GM12864 (cell line): ENCODE measurements at regions not wholly inside any gene's neighbourhood (a gene's known extent, or its start where the extent isn't known, plus 50 kb on each side); places are given as distances from the start of the nearest gene placed in this dataset.

Source experiments
- DNase-seq: peaks from one replicate; pipeline ENCODE4 v3.0.0-alpha.2; 2011; ENCODE audit warnings: low read depth
- H3K4me3 ChIP-seq: 2 replicates; pipeline ENCODE4 v1.5.1; 2011; ENCODE audit warnings: mild to moderate bottlenecking, low read depth, low read length, control low read depth
- TF ChIP-seq, protein P1 (sequence below): IDR thresholded peaks from 2 replicates; pipeline ENCODE4 v1.5.1; 2011; ENCODE audit warnings: low read depth, mild to moderate bottlenecking, moderate library complexity, low read length, control low read depth, inconsistent platforms; ENCODE audit errors: missing control alignments

DNA sequence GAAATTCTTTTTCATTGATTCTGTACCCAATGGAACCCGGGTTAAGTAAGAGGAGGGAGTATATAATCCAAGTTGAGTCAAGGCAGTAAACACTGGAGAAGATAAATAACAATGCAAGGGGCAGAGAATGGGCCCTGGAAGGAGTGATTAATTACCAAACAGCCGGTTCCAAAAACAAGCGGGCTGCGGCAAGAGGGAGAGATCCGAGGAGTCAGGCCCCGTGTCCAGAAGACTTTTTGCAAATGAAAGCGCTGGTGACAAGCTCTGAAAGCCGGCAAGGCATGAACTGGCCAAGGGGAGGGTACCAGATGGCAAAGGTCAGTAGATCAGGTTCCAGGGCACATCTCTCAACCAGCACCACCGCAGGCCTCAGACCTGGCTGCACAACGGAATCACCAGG lies 294.9 kb downstream of the BCOR start:
- H3K4me3 ChIP-seq: no peak overlapping the region
- TF ChIP-seq, protein P1, sequence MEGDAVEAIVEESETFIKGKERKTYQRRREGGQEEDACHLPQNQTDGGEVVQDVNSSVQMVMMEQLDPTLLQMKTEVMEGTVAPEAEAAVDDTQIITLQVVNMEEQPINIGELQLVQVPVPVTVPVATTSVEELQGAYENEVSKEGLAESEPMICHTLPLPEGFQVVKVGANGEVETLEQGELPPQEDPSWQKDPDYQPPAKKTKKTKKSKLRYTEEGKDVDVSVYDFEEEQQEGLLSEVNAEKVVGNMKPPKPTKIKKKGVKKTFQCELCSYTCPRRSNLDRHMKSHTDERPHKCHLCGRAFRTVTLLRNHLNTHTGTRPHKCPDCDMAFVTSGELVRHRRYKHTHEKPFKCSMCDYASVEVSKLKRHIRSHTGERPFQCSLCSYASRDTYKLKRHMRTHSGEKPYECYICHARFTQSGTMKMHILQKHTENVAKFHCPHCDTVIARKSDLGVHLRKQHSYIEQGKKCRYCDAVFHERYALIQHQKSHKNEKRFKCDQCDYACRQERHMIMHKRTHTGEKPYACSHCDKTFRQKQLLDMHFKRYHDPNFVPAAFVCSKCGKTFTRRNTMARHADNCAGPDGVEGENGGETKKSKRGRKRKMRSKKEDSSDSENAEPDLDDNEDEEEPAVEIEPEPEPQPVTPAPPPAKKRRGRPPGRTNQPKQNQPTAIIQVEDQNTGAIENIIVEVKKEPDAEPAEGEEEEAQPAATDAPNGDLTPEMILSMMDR: no peak
- no peak for DNase-seq

DNA sequence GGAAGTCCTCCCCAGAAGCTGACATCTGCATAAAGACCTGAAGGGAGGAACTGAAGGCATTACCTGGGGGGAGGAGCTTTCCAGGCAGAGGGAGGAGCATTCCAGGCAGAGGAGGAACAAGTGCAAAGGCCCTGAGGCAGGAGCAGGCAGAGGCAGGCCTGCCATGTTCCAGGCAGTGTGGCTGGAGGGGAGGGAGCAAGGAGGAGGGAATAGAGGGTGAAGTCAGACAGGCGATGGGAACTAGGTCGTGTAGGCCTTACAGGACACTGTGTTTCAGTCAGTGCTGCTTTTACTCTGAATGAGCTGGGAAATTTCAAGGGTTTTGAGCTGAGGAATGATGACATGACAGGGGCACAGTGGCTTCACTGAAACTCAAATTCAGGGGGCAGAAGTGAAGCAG lies 292.7 kb downstream of the BCOR start:
- no peak overlapping the region for H3K4me3 ChIP-seq
- no peak for DNase-seq
- TF ChIP-seq, protein P1: no peak

DNA sequence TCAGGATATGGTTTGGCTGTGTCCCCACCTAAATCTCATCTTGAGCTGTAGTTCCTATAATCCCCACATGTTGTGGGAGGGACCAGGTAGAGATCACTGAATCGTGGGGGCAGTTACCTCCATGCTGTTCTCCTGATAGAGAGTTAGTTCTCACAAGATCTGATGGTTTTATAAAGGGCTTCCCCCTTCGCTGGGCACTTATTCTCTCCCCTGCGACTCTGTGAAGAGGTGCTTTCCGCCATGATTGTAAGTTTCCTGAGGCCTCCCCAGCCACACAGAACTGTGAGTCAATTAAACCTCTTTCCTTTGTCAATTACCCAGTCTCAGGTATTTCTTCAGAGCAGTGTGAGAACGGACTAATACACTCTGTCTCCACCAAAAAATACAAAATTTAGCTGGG lies 291.9 kb downstream of the BCOR start:
- no peak for DNase-seq
- no peak overlapping the region for H3K4me3 ChIP-seq
- TF ChIP-seq, protein P1: no peak

DNA sequence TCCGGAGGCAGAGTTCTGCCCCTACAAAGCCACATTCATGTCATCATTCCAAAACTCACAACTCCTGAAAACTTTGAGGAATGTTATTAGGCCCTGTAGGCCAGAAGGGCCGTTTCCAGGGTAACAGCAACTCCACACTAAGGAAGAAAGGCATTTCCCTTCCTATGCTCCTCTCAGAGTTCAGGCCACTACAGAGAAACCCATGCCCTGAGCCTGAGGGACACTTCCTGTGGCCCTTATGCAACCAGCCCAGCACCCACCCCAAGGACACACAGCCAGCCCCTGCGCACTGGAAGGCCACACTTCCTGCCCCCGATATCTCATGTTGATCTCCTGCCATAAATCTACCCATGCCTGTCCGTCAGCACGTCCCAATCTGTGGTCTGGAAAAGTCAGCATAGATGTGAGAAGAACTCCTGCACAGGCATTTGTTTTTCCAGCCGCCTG lies 289.3 kb downstream of the BCOR start:
- TF ChIP-seq, protein P1: no peak
- no peak overlapping the region for H3K4me3 ChIP-seq
- DNase-seq: no peak

DNA sequence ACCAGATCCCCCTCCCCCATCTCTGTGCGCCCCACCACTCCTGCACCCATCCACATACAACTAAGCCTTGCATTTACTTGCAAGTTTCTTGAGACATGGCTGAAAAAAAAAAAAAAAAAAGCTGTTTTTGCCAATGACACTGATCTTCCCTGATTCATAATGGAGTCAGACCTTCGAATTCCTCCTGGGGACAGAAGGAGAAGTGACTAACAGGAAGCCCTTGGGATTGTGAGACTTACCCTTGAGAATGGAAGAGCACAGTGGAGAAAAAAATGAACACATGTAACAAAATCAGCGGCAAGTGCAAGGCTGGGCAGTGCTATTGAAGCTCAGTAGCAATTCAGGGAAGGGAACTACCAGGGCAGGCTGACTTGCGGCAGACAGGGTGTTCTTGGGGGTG lies 288.4 kb downstream of the BCOR start:
- DNase-seq: no peak
- TF ChIP-seq, protein P1: no peak
- no peak overlapping the region for H3K4me3 ChIP-seq

DNA sequence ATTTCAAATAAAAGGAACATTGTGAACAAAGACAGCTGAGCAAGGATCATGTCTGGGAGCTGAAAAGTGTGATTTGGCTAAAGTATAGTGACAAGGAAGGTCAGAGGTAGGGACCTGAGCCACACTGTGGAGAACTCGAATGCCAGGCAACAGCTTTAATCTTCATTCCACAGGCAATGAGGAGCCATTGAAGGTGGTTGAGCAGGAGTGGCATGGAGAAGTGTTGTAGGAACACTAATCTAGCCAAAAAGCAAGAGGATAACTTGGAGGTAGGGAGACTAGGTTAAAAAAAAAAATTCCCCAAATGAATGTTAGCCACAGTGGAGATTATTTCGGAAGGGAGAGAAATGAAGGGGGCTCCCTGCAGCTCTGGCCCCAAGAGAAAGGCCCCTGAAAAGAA lies 286.9 kb downstream of the BCOR start:
- no peak for DNase-seq
- H3K4me3 ChIP-seq: no peak overlapping the region
- TF ChIP-seq, protein P1: no peak

DNA sequence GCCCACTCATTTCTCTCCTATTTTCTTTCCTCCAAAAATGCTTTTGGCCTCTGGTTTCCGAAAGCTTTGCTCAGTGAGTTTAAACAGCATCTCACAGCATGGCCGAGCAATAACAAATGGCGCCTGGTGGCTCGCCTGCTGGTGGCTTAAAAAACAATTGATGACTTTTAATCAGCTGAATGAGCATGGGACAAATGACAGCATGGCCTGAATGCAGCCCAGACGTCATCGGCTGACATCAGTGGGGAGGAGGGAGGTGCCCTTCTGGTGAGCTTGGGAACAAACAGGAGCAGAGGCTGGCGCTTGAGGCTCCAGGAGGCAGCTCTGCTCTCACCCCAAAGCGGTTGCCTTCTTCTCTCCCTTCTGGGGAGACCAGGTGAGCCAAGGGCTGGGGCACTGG lies 286.4 kb downstream of the BCOR start:
- TF ChIP-seq, protein P1: no peak
- no peak overlapping the region for H3K4me3 ChIP-seq
- DNase-seq: no peak
